GM10248 (cell line): ENCODE measurements at regions not wholly inside any gene's neighbourhood (a gene's known extent, or its start where the extent isn't known, plus 50 kb on each side); places are given as distances from the start of the nearest gene placed in this dataset.

Experiments used
- CTCF ChIA-PET: fragments of 300-600 bp; sonication (Branson Sonifier 250); formaldehyde crosslinking; extraction: SDS; loops from one replicate; lab custom pipeline; 2021; ENCODE audit warnings: antibody characterized with exemption; lab: Yijun Ruan, JAX
- POLR2A ChIA-PET: fragments of 350-650 bp; sonication (Branson Sonifier 250); formaldehyde crosslinking; extraction: SDS; loops from one replicate; lab custom pipeline; 2020; ENCODE audit warnings: antibody characterized with exemption; lab: Yijun Ruan, JAX
- DNase-seq: peaks from one replicate; pipeline ENCODE4 v3.0.0; 2012; ENCODE audit errors: extremely low spot score
- TF ChIP-seq, protein P1 (sequence below): IDR thresholded peaks from 2 replicates; pipeline ENCODE4 v1.5.1; 2012; ENCODE audit warnings: mild to moderate bottlenecking, low read depth; ENCODE audit errors: extremely low read depth, missing control alignments, control extremely low read depth

GRCh38 chr3:193782276-193782647 lies 189.3 kb downstream of the OPA1 start:
- TF ChIP-seq, protein P1, sequence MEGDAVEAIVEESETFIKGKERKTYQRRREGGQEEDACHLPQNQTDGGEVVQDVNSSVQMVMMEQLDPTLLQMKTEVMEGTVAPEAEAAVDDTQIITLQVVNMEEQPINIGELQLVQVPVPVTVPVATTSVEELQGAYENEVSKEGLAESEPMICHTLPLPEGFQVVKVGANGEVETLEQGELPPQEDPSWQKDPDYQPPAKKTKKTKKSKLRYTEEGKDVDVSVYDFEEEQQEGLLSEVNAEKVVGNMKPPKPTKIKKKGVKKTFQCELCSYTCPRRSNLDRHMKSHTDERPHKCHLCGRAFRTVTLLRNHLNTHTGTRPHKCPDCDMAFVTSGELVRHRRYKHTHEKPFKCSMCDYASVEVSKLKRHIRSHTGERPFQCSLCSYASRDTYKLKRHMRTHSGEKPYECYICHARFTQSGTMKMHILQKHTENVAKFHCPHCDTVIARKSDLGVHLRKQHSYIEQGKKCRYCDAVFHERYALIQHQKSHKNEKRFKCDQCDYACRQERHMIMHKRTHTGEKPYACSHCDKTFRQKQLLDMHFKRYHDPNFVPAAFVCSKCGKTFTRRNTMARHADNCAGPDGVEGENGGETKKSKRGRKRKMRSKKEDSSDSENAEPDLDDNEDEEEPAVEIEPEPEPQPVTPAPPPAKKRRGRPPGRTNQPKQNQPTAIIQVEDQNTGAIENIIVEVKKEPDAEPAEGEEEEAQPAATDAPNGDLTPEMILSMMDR, result no peak
- CTCF ChIA-PET, result interaction anchor here (1.8 to 7.5 kb wide), 4 partner anchors 12 to 563 kb away, joined by 5 to 132 read pairs (median 14); no protein-coding TSS in a partner anchor

DNA sequence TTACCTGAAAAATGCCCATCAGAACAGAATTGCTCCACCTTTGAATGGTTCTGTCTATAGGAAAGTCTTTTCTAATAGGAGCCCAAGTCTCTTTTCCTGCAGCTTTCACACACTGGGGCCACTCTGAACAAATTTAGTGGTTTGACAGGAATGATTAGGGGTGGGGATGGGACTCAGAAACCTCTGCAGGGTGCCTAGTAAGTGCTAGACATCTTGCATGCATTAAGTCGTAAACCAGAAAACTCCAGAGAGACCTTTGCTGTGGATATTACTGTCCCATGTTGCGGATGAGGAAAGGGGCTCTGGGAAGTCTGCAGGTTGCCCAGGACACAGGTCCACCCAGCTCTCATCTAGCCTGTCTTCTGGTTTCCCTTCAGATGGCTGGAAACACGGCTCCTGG lies 189.7 kb downstream of the OPA1 start:
- ChIA-PET CTCF (interaction anchor here (3.8 to 7.5 kb wide), 2 partner anchors 533 to 562 kb away, joined by 19 to 132 read pairs; no protein-coding TSS in a partner anchor), POLR2A (no interaction called here)
- DNase-seq, result no peak
- TF ChIP-seq, protein P1, result no peak

More at GRCh38 chr3:193782276-193782647, 189.3 kb downstream of the OPA1 start:
- DNase-seq, result no peak
- POLR2A ChIA-PET, result no interaction called here

GRCh38 chr3:193783166-193783896 lies 190.3 kb downstream of the OPA1 start:
- POLR2A ChIA-PET, result no interaction called here
- CTCF ChIA-PET, result interaction anchor here (1.0 to 7.5 kb wide), 3 partner anchors 39 to 532 kb away, joined by 3 to 132 read pairs (median 4); no protein-coding TSS in a partner anchor
- TF ChIP-seq, protein P1, result no peak
- DNase-seq, result no peak

GRCh38 chr3:193784822-193785221 lies 191.8 kb downstream of the OPA1 start:
- TF ChIP-seq, protein P1, result no peak
- no peak for DNase-seq
- CTCF ChIA-PET, result interaction anchor here (1.1 to 7.5 kb wide), 3 partner anchors 17 to 531 kb away, joined by 3 to 132 read pairs (median 4); no protein-coding TSS in a partner anchor
- POLR2A ChIA-PET, result no interaction called here

DNA sequence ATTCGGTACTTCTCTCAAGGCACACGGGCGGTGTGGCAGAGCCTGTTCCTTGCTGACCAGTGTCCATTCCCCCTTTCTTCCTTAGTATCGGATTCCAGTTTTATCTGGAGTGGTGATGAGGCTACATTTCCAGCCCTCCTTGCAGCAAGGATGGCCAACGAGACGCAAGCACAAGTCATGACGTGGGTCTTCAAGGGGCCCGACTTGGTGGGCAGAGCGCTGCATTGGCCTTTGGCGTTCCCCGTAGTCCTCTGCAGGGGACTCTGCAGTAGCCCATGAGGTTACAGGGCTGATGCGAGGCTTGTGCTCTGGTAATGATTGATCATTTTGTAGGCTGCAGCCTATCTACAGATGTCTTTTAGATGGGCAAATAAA lies 194.5 kb downstream of the OPA1 start:
- ChIA-PET POLR2A (no interaction called here), CTCF (interaction anchor here (1.2 to 4.2 kb wide), 4 partner anchors 8 to 529 kb away, joined by 3 to 26 read pairs (median 6); no protein-coding TSS in a partner anchor)
- TF ChIP-seq, protein P1, result no peak
- no peak for DNase-seq

GRCh38 chr3:193788189-193788991 lies 195.4 kb downstream of the OPA1 start:
- TF ChIP-seq, protein P1, result peak; percentile 76
- DNase-seq, result peak; percentile 87
- ChIA-PET POLR2A (no interaction called here), CTCF (interaction anchor here (0.9 to 4.2 kb wide), 8 partner anchors 9 to 555 kb away, joined by 3 to 26 read pairs (median 3); no protein-coding TSS in a partner anchor)
